GM13977 (cell line): ENCODE measurements at regions not wholly inside any gene's neighbourhood (a gene's known extent, or its start where the extent isn't known, plus 50 kb on each side); places are given as distances from the start of the nearest gene placed in this dataset.
A peak's percentile ranks its signal among the peaks of the same experiment; 100 is the strongest.

ENCODE experiments used
- DNase-seq: peaks from one replicate; pipeline ENCODE4 v3.0.0; 2012; ENCODE audit warnings: low spot score
- in situ Hi-C: fragments of 300-500 bp; cut with MboI; formaldehyde crosslinking; loops from one replicate; pipeline ENCODE4 v1.12.0; 2022; ENCODE audit warnings: low sequenced_read_pairs, low pct_unique_long_range_greater_than_20kb, mixed read lengths, inconsistent platforms; ENCODE audit not compliant: unreplicated experiment
- TF ChIP-seq, protein P1 (sequence below): IDR thresholded peaks from 2 replicates; pipeline ENCODE4 v1.5.1; 2012; ENCODE audit warnings: mild to moderate bottlenecking, control low read depth; ENCODE audit not compliant: insufficient read depth; ENCODE audit errors: extremely low read depth, missing control alignments

DNA sequence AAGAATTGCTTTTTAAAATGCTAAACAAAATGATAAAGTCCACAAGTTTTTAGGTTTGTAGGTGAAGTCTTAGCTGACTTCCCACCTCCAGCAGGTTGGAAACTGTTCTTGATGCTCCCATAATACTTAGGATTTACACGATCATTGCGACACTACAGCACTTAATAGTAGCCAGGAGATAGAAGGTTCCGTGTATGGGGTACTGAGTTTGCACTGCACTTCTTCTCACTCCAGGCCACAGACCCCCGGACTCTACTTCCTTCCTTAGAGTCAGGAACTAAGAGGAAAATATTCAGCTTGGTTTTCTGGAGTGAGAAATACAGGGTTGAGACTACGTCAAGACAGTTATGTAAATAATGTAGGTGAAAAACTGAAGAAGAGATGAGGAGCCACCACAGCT lies 56.1 kb upstream of the SGK1 start:
- in situ Hi-C loops: no loop called here
- TF ChIP-seq, protein P1, sequence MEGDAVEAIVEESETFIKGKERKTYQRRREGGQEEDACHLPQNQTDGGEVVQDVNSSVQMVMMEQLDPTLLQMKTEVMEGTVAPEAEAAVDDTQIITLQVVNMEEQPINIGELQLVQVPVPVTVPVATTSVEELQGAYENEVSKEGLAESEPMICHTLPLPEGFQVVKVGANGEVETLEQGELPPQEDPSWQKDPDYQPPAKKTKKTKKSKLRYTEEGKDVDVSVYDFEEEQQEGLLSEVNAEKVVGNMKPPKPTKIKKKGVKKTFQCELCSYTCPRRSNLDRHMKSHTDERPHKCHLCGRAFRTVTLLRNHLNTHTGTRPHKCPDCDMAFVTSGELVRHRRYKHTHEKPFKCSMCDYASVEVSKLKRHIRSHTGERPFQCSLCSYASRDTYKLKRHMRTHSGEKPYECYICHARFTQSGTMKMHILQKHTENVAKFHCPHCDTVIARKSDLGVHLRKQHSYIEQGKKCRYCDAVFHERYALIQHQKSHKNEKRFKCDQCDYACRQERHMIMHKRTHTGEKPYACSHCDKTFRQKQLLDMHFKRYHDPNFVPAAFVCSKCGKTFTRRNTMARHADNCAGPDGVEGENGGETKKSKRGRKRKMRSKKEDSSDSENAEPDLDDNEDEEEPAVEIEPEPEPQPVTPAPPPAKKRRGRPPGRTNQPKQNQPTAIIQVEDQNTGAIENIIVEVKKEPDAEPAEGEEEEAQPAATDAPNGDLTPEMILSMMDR: no peak
- no peak for DNase-seq

DNA sequence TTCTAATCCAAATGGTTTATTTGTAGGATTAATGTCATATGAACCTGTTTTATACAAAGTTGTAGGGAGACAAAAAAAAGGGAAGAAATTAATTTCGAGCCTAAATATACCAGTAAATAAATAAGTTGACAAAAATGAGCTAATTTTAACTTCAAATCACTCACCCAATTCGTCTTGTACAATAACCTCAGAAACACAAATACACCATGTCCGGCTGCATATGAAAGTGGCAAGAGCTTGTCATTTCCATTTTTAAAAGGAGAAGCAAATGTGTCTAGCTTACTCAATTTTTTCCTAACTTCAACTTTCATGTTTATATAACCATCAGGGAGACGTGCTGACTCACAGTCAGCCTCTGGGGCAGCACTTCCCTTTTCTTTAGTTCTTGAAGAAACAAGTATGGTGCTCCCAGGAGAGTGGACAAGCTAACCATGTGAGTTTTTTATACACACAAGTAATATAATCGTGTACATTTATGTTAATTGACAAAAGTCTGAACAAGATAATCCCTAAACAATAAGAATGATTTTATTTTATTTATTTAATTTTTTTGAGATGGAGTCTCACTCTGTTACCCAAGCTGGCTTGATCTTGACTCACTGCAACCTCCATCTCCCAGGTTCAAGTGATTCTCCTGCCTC lies 55.5 kb upstream of the SGK1 start:
- in situ Hi-C loops: no loop called here
- TF ChIP-seq, protein P1: no peak
- DNase-seq: peak; percentile 59

DNA sequence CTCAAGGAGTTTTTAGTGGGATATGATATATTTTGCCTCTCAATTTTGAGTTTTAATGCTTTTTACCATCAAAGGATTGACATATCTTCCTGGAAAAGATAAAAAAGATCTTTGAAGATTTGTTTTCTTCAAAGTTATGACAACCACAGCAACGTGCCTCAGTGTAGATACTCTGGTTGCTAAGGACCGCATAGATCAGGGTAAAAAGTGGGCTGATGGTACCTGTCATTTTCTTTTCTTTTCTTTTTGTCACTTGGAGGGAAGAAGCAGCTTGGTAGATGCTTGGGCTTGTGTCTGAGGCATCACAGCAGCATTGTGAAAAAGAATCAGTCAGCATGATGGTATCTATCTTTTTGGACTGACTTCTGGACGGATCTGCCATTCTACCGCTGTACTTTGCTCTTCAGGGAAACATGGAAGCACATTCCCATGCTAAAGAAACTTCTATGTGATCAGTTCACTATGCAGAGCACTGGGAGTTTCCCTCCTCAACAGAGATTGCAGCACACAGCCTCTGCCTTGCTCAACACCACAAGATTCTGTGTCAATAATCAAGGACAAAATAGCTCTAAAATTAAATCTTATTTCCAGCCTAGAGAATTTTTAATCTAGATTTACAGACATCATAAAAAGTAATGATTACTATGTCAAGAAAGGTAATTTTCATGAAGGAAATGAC lies 54.8 kb upstream of the SGK1 start:
- in situ Hi-C loops: no loop called here
- no peak for DNase-seq

DNA sequence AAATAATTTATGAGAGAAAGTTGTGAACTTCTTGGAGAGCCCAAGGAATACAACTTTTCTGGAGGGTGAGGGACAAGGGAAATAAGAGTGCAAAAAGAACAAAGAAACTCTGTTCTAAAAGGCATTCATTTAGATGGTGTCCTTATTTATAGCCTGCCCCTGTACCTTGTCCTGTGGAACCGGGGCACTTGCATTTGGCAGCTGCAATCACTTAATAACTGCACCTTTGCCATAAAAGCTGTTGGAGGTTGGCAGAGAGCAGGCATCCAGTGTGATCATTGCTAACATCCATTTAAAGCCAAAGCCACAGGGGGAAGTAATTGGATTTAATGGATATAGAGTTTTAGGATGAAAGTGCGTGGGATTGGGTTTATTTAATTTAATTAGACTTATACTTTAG lies 50.8 kb upstream of the SGK1 start:
- TF ChIP-seq, protein P1: no peak
- in situ Hi-C loops: no loop called here
- no peak for DNase-seq

More for the DNA sequence above, 54.8 kb upstream of the SGK1 start:
- TF ChIP-seq, protein P1: no peak
